Testis (tissue), 2 donors: ENCODE measurements at regions not wholly inside any gene's neighbourhood (a gene's known extent, or its start where the extent isn't known, plus 50 kb on each side); places are given as distances from the start of the nearest gene placed in this dataset.

ENCODE experiments used
- CTCF ChIP-seq, 3 experiments: fragments of 450-650 bp in 2 of 3; fragments of 200-600 bp in 1 of 3; sonication (generic) in 1 of 3; IDR thresholded peaks; one replicate each; pipeline ENCODE4 v1.5.1; 2016 to 2019; ENCODE audit warnings: antibody characterized with exemption in 3 of 3, mild to moderate bottlenecking in 2 of 3, moderate library complexity in 1 of 3
- POLR2A ChIP-seq: fragments of 450-650 bp; IDR thresholded peaks from one replicate; pipeline ENCODE4 v1.6.1; 2017; ENCODE audit warnings: antibody characterized with exemption, mild to moderate bottlenecking, moderate library complexity

GRCh38 chr1:199096591-199096990 is 457.8 kb downstream of the PTPRC start:
- no peak for TF ChIP-seq CTCF (IDR thresholded peaks at IDR 0.05)
- TF ChIP-seq POLR2A = no peak
